HG03064 (cell line): ENCODE measurements at regions not wholly inside any gene's neighbourhood (a gene's known extent, or its start where the extent isn't known, plus 50 kb on each side); places are given as distances from the start of the nearest gene placed in this dataset.

ENCODE experiments used
- ATAC-seq: cut with Tn5 transposase; IDR thresholded peaks from one replicate; pipeline ENCODE4 v1.9.1; 2021; ENCODE audit warnings: low read depth; ENCODE audit not compliant: unreplicated experiment

GRCh38 chr1:14467112-14467511 lies 131.4 kb upstream of the KAZN start:
- no peak for ATAC-seq

DNA sequence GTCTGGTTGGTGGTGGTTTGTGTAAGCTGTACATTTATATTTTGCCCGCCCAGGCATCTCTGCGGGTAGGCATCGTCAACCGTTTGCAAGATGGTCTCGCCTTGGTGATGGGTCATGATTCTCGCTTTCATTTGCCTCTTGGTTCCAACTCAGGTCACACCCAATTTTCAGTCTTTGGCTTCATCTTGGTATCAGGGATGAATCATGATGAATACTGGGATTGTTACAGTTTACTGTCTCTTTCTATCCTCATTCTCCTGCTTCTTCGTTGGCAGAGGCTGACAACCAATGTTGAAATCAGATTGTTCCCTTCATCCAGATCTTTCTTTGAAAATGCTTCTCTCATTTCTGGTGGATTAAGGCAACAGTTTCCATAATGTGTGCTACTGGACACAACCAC lies 129.7 kb upstream of the KAZN start:
- ATAC-seq = no peak

- ATAC-seq = no peak
These were observed 127.7 kb upstream of the KAZN start for GRCh38 chr1:14470802-14471201.

- ATAC-seq = no peak
These were observed 123.6 kb upstream of the KAZN start for GRCh38 chr1:14474856-14475255.

- no peak for ATAC-seq
These were observed 122.1 kb upstream of the KAZN start for GRCh38 chr1:14476170-14476955.

DNA sequence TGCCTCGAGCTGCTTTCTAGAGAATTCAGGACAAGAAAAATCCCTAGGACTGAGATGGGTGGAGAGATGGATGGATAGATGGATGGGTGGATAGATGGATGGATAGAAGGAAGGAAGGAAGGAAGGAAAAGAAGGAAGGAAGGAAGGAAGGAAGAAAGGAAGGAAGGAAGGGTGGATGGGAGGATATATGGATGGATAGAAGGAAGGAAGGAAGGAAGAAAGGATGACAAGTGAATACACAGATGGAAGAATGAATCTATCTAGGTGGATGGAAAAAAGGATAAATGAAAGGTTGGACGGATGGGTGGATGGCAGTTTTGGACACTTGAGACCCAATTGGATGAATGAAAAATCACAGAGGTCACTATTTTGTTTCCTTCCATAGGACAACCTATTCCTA lies 120.4 kb upstream of the KAZN start:
- ATAC-seq = no peak

GRCh38 chr1:14479865-14480264 lies 118.6 kb upstream of the KAZN start:
- ATAC-seq = no peak

DNA sequence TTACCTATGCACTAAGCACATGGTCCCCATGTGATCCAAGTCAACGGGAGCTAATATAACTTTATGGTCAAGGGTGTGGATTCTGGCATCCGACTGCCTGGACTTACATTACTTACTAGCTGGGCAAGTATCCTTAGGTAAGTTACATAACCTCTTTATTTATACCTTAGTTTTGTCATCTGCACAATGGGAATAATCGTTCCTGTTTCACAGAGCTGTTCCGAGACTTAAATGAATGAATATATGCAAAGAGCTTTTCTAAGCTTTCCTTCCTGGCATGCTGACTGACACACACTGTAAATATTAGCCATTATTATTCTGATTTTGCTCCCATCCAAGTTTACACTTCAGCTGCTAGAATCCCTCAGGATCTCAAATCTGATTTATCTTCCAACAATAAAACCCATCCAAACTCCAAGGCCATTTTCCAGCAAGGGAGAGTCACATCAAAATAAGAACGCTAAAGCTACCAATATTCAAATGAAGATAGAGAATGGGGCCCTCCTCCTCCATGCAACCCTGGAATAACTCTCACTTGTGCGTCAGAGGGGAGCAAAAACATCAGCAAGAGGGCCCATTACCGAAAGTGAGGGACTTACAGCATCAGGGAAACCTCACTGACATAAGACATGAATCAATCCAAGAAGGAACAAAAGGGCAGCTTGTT lies 115.6 kb upstream of the KAZN start:
- no peak for ATAC-seq

GRCh38 chr1:14485285-14485684 lies 113.2 kb upstream of the KAZN start:
- ATAC-seq = no peak

DNA sequence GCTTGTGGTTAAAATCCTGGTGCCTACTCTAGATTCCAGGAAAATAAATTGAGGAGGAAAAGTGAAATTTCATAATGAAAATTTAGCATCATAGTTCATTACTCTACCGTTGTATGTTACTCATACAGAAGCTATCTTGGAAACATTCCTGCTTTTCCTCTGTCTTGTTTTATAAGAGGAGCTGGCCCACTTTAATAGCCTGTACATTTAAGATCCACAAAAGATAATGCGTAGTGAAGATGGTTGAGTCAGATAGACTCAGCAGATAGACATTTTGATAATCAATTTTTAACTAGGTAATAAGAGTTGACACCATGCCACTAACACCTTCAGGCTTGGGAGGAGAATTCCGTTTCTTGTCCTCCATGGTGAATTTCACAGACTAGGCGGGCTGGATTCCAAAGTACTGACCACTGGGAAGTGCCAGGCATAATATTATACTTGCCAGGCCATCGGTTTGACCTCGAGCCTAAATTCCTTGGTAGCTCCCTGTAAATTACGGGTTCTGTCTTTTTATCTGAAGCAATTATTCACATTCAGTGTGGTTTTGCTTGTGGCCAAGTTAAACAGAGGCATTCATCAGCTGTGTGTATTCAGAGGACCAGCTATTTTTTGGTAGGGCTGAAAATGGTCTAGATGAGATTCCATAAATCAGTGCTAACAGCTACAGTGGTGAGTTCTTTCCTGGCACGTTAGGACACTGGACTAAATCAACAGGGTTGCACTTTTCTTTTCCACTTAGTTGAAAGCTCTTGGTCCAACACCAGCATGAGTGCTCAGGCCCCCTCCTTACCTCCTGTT lies 111.9 kb upstream of the KAZN start:
- ATAC-seq = no peak

DNA sequence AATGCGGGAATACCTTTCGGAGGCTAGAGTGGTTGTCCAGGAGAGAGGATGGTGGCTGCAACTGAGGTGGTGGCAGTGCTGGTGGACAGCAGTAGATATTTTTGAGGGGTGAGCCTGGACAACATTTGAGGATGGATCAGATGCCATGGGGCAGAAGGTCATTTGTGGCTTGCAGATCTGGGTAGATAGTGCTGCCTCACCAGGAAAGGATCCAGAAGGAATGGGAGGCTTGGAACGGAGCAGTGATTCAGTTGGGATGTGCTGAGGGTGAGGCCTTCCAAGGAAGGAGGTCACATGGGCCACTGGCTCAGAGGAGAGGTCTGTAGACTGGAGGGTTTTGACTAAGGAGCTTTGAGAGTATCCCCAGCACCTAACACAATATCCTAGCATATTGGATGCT lies 110.8 kb upstream of the KAZN start:
- ATAC-seq = no peak

DNA sequence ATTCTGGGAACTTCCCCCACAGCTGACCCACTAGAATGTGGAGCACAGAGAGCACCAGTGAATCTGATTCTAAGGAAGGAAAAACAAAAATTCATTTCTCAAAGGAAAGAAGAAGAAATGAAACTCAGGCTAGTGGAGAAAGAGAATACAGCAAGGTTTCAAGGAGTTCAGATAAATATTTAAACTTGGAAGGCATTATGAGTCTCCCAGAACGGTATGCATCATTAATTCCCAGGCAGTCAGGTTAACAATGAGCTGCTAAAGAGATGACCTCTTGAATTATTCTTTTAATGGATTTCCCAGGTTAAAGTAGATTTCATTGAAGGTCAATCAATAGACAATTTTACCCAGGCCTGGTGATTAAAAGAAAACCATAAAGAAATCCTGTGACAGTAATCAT lies 103.6 kb upstream of the KAZN start:
- ATAC-seq = no peak

GRCh38 chr1:14495381-14495780 lies 103.1 kb upstream of the KAZN start:
- ATAC-seq = no peak

DNA sequence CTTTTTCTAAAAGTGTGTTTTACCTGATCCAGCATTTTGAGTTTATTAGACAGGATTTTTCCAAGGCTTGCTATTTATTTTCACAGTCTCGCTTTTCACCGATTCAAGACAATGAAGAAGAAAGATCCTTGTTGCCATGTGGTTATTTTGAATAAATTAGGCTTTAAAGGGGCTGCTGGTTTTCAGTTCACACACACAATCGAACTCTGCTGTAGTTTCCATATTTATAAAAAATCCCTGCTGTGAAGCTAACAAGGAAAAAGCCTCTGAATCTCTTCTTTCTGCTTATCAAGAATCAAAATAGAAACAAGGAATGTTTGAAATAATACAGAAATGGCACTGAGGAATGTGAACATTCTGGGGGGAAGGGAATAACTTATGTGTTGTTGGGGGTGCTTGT lies 102.5 kb upstream of the KAZN start:
- ATAC-seq = no peak

GRCh38 chr1:14498839-14499238 lies 99.6 kb upstream of the KAZN start:
- ATAC-seq = no peak

GRCh38 chr1:14499312-14500040 lies 99.0 kb upstream of the KAZN start:
- no peak for ATAC-seq

GRCh38 chr1:14500041-14500440 lies 98.4 kb upstream of the KAZN start:
- ATAC-seq = no peak

DNA sequence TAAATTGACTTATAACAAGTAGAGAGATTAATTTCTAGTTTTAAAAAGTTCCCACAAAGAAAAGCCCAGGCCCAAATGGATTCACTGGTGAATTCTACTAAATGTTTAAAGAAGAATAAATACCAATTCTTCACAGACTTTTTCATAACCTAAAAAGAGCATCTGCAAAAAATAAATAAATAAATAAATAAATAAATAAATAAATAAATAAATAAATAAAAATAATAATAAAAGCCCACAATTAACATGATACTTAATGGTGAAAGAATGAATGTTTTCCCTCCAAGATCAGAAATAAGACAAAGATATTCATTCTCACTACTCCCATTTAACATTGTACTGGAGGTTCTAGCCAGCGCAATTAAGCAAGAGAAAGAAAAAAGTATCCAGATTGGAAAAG lies 97.6 kb upstream of the KAZN start:
- no peak for ATAC-seq

GRCh38 chr1:14504517-14504916 lies 94.0 kb upstream of the KAZN start:
- ATAC-seq = no peak

GRCh38 chr1:14506471-14507255 lies 91.8 kb upstream of the KAZN start:
- ATAC-seq = no peak
